Heart right ventricle (tissue), 16 donors: ENCODE measurements at regions not wholly inside any gene's neighbourhood (a gene's known extent, or its start where the extent isn't known, plus 50 kb on each side); places are given as distances from the start of the nearest gene placed in this dataset.

ENCODE experiments used
- ATAC-seq, 8 donors: fragments of 200-7000 bp; cut with Tn5 transposase; one replicate each; pipeline ENCODE4 v1.9.1; 2020; ENCODE audit warnings: mild to moderate bottlenecking in 8 of 8, moderate library complexity in 8 of 8, moderate number of reproducible peaks in 1 of 8
- DNase-seq, 2 donors: peaks; one replicate each; pipeline ENCODE4 v3.0.0-alpha.2; 2020
- H3K27ac ChIP-seq, 10 donors: fragments of 200-600 bp; sonication (generic) in 2 of 10; one replicate each; pipeline versions ENCODE4 v1.5.0 to v1.8.0; 2020 to 2022; ENCODE audit warnings: mild to moderate bottlenecking in 3 of 10
- H3K27me3 ChIP-seq, 7 donors: fragments of 200-600 bp; one replicate each; pipeline ENCODE4 v1.8.0; 2021 to 2022; ENCODE audit warnings: mild to moderate bottlenecking in 2 of 7
- H3K36me3 ChIP-seq, 9 donors: fragments of 200-600 bp; sonication (generic) in 1 of 9; one replicate each; pipeline versions ENCODE4 v1.5.0 to v1.8.0; 2020 to 2022; ENCODE audit warnings: mild to moderate bottlenecking in 2 of 9
- H3K4me1 ChIP-seq, 9 donors: fragments of 200-600 bp; sonication (generic) in 1 of 9; one replicate each; pipeline versions ENCODE4 v1.5.0 to v1.8.0; 2020 to 2022; ENCODE audit warnings: mild to moderate bottlenecking in 4 of 9
- H3K4me3 ChIP-seq, 10 donors: fragments of 200-600 bp; sonication (generic) in 2 of 10; one replicate each; pipeline versions ENCODE4 v1.5.0 to v1.8.0; 2020 to 2022; ENCODE audit warnings: mild to moderate bottlenecking in 7 of 10, moderate library complexity in 2 of 10
- H3K9me3 ChIP-seq, 11 donors: fragments of 200-600 bp in 10 of 11; sonication (generic) in 2 of 11; one replicate each; pipeline versions ENCODE4 v1.5.0 to v1.8.0; 2013 to 2022; ENCODE audit warnings: mild to moderate bottlenecking in 2 of 11, control low read depth in 1 of 11, moderate library complexity in 1 of 11
- WGBS, 2 donors: extraction: QIAGEN DNeasy Blood & Tissue Kit; methylation state at CpG; one replicate each; pipeline ENCODE4 v1.1.7; 2013; ENCODE audit warnings: inconsistent platforms in 1 of 2; 5-methylcytosine and 5-hydroxymethylcytosine counted together
- intact Hi-C, 10 donors: fragments of 100-400 bp; cut with DNase I; formaldehyde crosslinking; loops; one replicate each; pipeline versions ENCODE4 v1.11.1 to v1.14.2; 2022
- TF ChIP-seq, protein P1 (sequence below), 9 donors: fragments of 200-600 bp; sonication (generic) in 2 of 9; IDR thresholded peaks; one replicate each; pipeline versions ENCODE4 v1.5.0 to v1.8.0; 2021 to 2022; ENCODE audit warnings: antibody characterized with exemption in 9 of 9, mild to moderate bottlenecking in 5 of 9, moderate library complexity in 1 of 9
- donor health status: Arrhythmogenic right ventricular cardiomyopathy.
- donor health status: ischemic (EF 13 %, LVEDD 7.1; RV severe dilation, severe dysfunction).
- donor health status: healthy with polysubstance abuse.
- donor health status: DM: no; HTN: yes; CAD: no.
- donor health status: DM: no; HTN: no; CAD: no.
- donor health status: ischemic (EF 25% LVEDD 6.9; RV normal size, moderate dysfunction).
- donor health status: ischemic (EF 25% LVEDD 5.7; RV mildly dilated, moderate dysfunction).
- donor health status: healthy.
- donor health status: DM: yes; HTN: yes; CAD: no.
- donor health status: Ischemic cardiomyopathy.
- donor health status: ischemic (EF 35%, LVEDD 5.7; RV mildly dilated, moderate dysfunction).
- donor health status: nonischemic (EF 11% LVEDD 7.7; RV severe dilation, severe dysfunction).
- donor health status: DM: yes; HTN: yes; CAD: no.
- donor health status: PGD.
- donor health status: ischemic (EF 29% LVEDD 5.4; RV normal size, mild dysfunction).
- donor health status: nonischemic (EF 23%, LVEDD 6.1; RV moderate dilation, normal function).

DNA sequence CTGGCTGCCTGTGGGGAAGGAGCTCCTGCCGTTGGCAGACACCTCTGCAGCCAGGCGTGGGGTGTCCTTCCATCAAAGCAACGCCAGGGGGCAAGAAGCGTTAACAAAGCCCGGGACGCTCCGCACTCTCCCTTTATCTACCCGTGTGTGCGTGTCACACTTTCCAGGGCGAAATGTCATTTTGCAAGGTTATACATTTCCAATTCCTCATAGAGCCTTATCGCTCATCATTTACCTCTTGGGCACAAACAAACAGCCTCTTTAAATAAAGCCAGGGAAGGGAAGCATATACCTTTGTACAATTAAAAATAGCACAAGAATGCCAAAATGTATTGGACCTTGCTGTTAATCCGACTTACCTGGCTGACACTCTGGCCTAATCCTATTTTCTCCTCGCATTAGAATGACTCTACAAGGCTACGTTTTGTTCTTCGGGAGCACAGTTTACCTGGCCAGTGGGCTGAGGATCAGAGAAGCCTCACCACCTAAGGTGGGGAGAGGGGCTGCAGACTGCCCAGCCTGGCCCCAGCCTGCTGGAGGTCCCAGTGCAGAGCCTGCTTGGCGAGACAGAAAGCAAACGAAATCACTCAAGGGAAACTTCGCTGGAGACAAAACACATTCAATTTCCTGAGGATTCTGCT lies 77.6 kb upstream of the EN2 start:
- H3K4me1 ChIP-seq = peaks cover 0 to 48% (median 40%) of the 10 kb centered on the region in 9 donors
- 2% methylated on average over 18 of the region's 18 CpGs for WGBS, 2 donors
- peaks cover 59 to 100% (median 99%) of the 10 kb centered on the region in 7 donors for H3K27me3 ChIP-seq
- no peak overlapping the region for H3K27ac ChIP-seq
- intact Hi-C loops = loop anchor here in 3 of 10 donors (10.0 kb wide), 3 partner anchors 74 to 354 kb away; partner anchors contain the start of gene EN2 (in 1 of the 3)
- ATAC-seq (peak; percentile 57 to 86 (median 77)), DNase-seq (peak; percentile 53 to 60)
- TF ChIP-seq, protein P1, sequence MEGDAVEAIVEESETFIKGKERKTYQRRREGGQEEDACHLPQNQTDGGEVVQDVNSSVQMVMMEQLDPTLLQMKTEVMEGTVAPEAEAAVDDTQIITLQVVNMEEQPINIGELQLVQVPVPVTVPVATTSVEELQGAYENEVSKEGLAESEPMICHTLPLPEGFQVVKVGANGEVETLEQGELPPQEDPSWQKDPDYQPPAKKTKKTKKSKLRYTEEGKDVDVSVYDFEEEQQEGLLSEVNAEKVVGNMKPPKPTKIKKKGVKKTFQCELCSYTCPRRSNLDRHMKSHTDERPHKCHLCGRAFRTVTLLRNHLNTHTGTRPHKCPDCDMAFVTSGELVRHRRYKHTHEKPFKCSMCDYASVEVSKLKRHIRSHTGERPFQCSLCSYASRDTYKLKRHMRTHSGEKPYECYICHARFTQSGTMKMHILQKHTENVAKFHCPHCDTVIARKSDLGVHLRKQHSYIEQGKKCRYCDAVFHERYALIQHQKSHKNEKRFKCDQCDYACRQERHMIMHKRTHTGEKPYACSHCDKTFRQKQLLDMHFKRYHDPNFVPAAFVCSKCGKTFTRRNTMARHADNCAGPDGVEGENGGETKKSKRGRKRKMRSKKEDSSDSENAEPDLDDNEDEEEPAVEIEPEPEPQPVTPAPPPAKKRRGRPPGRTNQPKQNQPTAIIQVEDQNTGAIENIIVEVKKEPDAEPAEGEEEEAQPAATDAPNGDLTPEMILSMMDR (IDR thresholded peaks at IDR 0.05) = peak; percentile 37 to 83 (median 72)
- H3K4me3 ChIP-seq = no peak overlapping the region
- no peaks in the 10 kb centered on the region for H3K36me3 ChIP-seq
- H3K9me3 ChIP-seq = no peaks in the 10 kb centered on the region

DNA sequence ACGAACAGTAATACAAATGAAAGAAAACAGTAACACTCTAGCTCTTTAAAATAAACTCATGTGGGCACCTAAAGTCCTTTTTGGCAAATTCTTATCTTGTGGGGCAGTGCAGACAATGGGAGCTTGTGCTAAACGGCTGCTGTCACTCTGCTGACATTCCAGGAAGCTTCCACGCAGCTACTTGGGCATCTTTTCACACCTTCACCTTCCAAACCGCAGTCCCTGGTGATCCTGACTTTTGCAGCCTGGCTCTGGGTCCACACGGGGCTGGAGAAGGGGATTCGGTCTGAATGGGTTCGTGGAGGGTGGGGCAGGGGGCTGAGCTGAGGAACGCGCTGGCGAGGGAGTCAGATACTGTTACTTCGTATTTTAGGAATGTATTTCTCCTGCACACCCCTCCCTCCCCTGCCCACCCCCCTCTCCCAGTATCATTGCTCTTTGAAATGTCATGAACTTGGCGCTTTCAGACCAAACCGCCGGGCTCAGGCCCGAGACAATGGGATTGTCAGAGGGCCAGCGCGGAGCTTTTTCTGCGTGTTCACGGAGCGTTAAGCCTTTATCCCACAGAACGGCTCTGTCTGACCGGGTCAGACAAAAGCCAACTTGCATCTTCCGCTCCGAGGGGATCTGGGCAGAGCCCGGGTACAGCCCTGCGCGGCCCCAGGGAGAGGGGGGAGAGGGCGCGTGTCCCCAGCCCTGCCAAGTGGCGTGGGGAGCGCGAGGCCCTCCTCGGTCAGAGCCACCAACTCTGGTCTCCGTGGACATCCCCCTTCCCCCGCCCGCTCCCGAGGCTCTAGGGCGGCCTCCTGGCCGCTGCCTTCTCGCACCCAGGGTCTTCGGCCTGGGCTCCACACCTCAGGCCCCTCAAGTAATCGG lies 76.7 kb upstream of the EN2 start:
- 1 to 2% methylated on average over 42 of the region's 42 CpGs for WGBS, 2 donors
- TF ChIP-seq, protein P1 (IDR thresholded peaks at IDR 0.05) = no peak
- intact Hi-C loops = loop anchor here in 3 of 10 donors (10.0 kb wide), 3 partner anchors 74 to 354 kb away; partner anchors contain the start of gene EN2 (in 1 of the 3)
- DNase-seq (no peak), ATAC-seq (peak in 2 of 8 donors; percentile 25 to 42)
- H3K9me3 ChIP-seq = no peaks in the 10 kb centered on the region
- no peaks in the 10 kb centered on the region for H3K36me3 ChIP-seq
- peak overlapping the region in 8 of 10 donors; percentile 26 to 48 (median 32) for H3K4me3 ChIP-seq
- H3K27ac ChIP-seq = no peak overlapping the region
- peaks cover 50 to 100% (median 99%) of the 10 kb centered on the region in 7 donors for H3K27me3 ChIP-seq
- peaks cover 0 to 41% (median 38%) of the 10 kb centered on the region in 9 donors for H3K4me1 ChIP-seq

DNA sequence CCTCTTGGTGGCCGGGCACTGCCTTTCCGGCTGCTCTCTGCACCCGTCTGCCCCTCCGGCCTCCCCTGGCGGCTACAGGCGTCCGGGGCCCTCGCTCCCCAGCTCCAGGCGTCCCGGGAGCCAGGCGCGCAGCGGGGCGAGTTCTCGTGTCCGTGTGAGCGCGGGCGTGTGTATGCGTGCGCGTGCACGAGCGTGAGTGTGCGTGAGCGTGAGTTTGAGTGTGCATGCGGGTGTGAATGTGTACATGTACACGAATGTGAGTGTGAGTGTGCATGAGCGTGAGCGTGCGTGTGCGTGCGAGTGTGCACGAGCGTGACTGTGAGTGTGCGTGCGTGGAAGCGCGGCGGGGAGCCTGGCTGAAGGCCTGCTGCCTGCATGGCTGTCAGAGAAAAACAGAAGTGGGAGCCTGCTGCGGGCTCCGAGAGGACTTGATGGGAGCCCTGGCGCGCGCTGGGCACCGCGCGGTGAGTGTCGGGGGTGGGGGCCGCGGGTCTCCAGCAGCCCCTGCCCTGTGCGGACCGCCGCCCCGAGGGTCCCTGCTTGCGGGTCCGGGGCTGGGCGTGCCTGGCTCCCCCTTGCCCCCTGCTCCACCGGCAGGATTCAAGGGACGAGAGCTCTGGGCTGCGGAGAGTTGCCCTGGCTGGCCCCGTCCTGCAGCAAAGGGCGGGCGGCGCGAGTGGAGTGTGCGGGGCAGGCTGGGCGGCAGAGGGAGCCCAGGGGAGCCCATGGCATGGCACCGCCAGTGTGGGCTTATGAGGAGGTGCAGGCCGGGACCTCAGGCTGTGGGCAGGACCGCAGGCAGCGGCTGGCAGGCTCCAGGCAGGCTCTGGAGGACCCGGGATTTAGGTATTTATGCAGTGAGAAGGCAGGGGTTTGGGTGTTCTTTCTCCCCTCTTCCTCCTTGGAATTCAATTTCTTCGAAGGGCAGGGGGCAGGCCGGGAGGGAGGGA lies 75.8 kb upstream of the EN2 start:
- H3K9me3 ChIP-seq = no peaks in the 10 kb centered on the region
- H3K4me3 ChIP-seq = peak overlapping the region in 8 of 10 donors; percentile 26 to 48 (median 32)
- TF ChIP-seq, protein P1 (IDR thresholded peaks at IDR 0.05) = no peak
- intact Hi-C loops = loop anchor here in 3 of 10 donors (10.0 kb wide), 3 partner anchors 73 to 353 kb away; partner anchors contain the start of gene EN2 (in 1 of the 3)
- no peaks in the 10 kb centered on the region for H3K36me3 ChIP-seq
- ATAC-seq = peak in 3 of 8 donors; percentile 7 to 23 (median 14)
- 3% methylated on average over 75 of the region's 75 CpGs for WGBS, 2 donors
- peaks cover 48 to 100% (median 97%) of the 10 kb centered on the region in 7 donors for H3K27me3 ChIP-seq
- H3K4me1 ChIP-seq = peaks cover 0 to 41% (median 38%) of the 10 kb centered on the region in 9 donors
- no peak overlapping the region for H3K27ac ChIP-seq
- no peak for DNase-seq
